Coronary artery (tissue), 2 donors: ENCODE measurements at regions not wholly inside any gene's neighbourhood (a gene's known extent, or its start where the extent isn't known, plus 50 kb on each side); places are given as distances from the start of the nearest gene placed in this dataset.
"Not testable (repeated sequence)": the region's sequence is repeated elsewhere in the genome, so short reads cannot be mapped to it uniquely, and the experiment has no call there.

Source experiments
- DNase-seq: peaks from one replicate; pipeline ENCODE4 v3.0.0-alpha.2; 2017; ENCODE audit warnings: low spot score
- H3K27ac ChIP-seq, 2 donors: fragments of 200-600 bp; sonication (generic); one replicate each; pipeline ENCODE4 v1.5.1; 2016 to 2019
- H3K4me3 ChIP-seq: fragments of 200-600 bp; sonication (generic); 2 replicates; pipeline ENCODE4 v1.5.1; 2016; ENCODE audit warnings: mild to moderate bottlenecking, moderate library complexity
- CTCF ChIP-seq: fragments of 200-600 bp; sonication (generic); IDR thresholded peaks from one replicate; pipeline ENCODE4 v1.5.1; 2019; ENCODE audit warnings: antibody characterized with exemption

- no peak for DNase-seq
- no peak for TF ChIP-seq CTCF
- no peak overlapping the region for H3K4me3 ChIP-seq
- no peak overlapping the region for H3K27ac ChIP-seq
These were observed 975.5 kb downstream of the OLFM4 start for GRCh38 chr13:54004026-54004699.

- TF ChIP-seq CTCF: no peak
- no peak for DNase-seq
- Histone ChIP-seq H3K4me3 (no peak overlapping the region), H3K27ac (no peak overlapping the region)
These were observed 987.9 kb downstream of the OLFM4 start for GRCh38 chr13:54016542-54016941.

- no peak for DNase-seq
- no peak for TF ChIP-seq CTCF
- Histone ChIP-seq H3K4me3 (no peak overlapping the region), H3K27ac (no peak overlapping the region)
These were observed 989.9 kb downstream of the OLFM4 start for GRCh38 chr13:54018485-54018884.

- no peak for DNase-seq
- no peak overlapping the region for H3K4me3 ChIP-seq
- TF ChIP-seq CTCF: no peak
- no peak overlapping the region for H3K27ac ChIP-seq
These were observed 1000.6 kb downstream of the OLFM4 start for GRCh38 chr13:54029226-54029625.

- H3K27ac ChIP-seq: no peak overlapping the region
- H3K4me3 ChIP-seq: no peak overlapping the region
- no peak for DNase-seq
- TF ChIP-seq CTCF: no peak
These were observed 1001.1 kb downstream of the OLFM4 start for GRCh38 chr13:54029720-54030119.

GRCh38 chr13:54033323-54033861 lies 1004.8 kb downstream of the OLFM4 start:
- H3K27ac ChIP-seq: no peak overlapping the region
- no peak for DNase-seq
- TF ChIP-seq CTCF: no peak
- no peak overlapping the region for H3K4me3 ChIP-seq

GRCh38 chr13:54034047-54034446 lies 1005.4 kb downstream of the OLFM4 start:
- TF ChIP-seq CTCF: no peak
- no peak overlapping the region for H3K27ac ChIP-seq
- no peak for DNase-seq
- no peak overlapping the region for H3K4me3 ChIP-seq

GRCh38 chr13:54057416-54057815 lies 1028.8 kb downstream of the OLFM4 start:
- not testable (repeated sequence) for DNase-seq, H3K27ac ChIP-seq

GRCh38 chr13:54069958-54070357 lies 1041.3 kb downstream of the OLFM4 start:
- H3K27ac ChIP-seq, H3K4me3 ChIP-seq, DNase-seq: not testable (repeated sequence)

More at GRCh38 chr13:54057416-54057815, 1028.8 kb downstream of the OLFM4 start:
- not testable (repeated sequence) for H3K4me3 ChIP-seq
